ENCODE measurements at regions not wholly inside any gene's neighbourhood (a gene's known extent, or its start where the extent isn't known, plus 50 kb on each side); places are given as distances from the start of the nearest gene placed in this dataset.

GRCh38 chr6:99036672-99037071, 88.9 kb upstream of the FBXL4 start:
- no peak for DNase-seq

DNA sequence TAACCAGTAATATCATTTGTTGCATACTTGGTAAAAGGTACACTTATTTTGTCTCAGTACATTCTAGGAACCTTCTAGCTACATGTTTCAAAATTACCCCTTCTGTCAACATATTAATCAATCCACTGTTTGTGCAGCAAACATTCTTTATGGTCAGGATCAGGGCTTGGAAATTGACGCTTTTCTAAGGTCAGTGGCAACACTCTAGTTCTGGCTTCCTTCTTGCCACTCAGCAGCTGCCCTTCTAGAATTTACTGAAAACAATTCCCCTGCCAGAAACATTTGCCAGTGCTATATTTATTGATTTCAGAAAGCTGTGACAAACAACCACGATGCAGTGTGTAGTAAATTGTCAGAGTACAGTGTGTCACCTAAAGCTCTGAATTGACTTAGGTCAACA, 84.7 kb upstream of the FBXL4 start:
- DNase-seq = no peak

DNA sequence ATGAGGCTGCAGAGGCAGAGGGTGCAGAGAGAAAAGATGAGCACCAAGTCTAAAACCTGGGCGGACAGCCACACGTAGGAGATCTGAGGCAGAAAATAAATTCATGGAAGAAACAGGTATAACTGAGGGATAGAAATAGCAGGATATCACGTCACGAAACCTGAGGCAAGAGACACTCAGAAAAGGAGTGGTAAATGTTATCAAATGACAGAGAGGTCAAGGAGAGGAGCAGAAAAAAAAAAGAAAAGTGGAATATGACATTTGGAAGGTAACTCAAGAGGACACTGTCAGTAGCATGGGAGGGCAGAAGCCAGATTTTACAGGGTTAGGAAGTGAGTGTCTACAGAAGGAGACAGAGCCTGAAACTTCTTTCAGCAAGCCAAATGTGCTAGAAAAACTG, 84.2 kb upstream of the FBXL4 start:
- no peak for DNase-seq

DNA sequence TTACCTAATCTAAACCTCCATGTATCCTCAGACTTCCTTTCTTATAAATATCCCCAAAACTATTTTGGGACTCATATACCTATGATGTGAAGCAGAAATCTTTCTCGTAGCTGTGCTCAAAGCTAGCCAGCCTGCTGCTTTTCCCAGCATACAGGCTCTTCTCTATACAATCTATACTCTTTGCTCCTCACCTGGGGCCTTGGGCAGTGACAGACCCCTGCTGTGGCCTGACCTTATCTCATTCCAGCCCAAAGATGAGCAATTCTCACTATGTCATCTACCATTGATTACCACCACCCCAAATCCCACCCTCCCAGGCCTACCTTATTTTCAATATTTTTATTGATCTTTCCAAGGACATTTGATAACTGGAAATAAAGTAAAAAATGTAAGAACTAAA, 83.2 kb upstream of the FBXL4 start:
- DNase-seq = no peak

DNA sequence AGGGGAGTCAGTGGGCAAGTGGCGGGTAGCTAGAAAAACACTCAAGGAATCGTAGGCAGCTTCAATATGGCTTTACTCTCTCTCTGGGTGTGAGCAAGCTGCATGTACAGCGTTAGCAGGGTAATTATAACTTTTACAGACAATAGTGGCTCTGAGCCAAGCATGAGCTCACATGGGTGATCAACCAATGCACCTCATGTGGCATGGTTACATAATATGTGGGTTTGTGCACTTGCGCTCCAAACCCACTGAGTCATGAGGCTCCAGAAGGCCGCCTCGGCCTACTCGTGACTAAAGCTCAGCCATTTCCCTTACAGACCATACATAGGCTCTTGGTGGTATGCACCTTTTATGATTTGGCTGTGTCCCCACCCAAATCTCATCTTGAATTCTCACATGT, 78.4 kb upstream of the FBXL4 start:
- no peak for DNase-seq

GRCh38 chr6:99024089-99024488, 76.3 kb upstream of the FBXL4 start:
- DNase-seq = no peak

- DNase-seq = no peak
Observed at GRCh38 chr6:99022039-99022609, 74.4 kb upstream of the FBXL4 start.

DNA sequence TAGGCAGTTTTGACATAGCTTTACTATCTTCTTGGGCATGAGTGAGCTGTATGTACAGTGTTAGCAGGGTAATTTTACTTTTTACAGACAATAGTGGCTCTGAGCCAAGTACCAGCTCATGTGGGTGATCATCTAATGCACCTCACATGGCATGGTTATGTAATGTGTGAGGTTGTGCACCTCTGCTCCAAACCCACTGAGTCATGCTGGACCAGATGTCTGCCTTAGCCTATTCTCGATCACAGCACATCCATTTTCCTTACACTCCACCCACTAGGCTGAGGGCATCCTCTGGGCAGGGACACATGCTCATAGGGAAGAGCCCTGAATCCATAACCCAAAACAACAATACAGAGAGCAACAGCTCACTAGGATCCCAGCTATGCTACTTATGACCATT, 71.6 kb upstream of the FBXL4 start:
- no peak for DNase-seq

GRCh38 chr6:99017150-99017549, 69.4 kb upstream of the FBXL4 start:
- DNase-seq = no peak

DNA sequence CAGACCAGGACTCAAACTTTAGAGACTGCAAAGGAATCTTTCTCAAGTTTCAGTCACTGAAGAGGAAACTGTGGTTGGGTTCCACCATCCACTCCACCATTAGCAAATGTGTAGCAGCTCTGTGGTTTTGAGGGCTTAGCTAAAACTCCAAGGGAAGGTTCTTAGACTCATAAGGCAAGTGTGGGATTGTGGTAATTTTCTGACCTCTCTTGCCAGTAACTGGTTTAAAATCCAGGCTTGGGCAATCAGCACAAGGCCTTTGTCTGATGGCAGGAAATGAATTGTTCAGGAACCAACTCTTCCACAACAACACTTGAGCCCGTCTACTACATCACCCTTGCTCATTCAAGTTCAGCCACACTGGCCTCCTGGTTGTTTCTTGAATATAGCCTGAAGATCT, 68.6 kb upstream of the FBXL4 start:
- no peak for DNase-seq

DNA sequence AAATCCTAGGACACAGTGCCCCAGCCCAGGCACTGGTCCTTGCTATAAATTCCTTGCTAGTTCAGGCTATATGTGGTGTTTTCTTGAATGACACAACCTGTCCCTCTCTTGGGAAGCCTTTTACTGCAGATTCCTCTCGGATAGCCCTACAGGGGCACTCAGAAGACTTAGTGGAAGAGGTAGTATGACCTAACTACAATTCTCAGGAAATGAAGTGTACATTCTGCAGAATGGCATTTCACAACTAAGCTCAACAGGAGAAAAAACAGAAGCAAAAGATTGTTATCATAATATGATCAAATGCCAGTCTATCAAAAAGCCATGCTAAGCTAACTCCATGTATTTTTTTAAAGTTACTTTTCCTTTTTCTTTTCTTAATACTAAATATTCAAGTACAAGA, 66.3 kb upstream of the FBXL4 start:
- no peak for DNase-seq

DNA sequence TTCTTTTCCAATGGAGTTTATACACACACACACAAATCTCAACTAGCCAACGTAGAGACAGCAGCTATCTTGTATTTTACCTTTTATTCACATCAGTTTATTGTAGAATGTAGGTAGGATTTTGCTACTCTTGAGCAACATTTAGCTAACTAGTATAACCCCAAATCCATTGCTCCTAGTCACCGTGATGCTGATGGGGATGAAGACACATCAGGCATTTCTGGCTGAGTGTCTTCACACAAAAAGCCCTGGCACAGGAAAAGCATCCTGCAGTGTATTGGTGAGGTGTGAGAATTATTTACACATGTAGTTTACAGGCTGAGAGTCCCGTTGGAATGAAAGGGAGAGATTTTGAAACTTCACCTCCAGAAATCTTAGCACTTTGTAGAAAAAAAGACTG, 65.9 kb upstream of the FBXL4 start:
- no peak for DNase-seq

DNA sequence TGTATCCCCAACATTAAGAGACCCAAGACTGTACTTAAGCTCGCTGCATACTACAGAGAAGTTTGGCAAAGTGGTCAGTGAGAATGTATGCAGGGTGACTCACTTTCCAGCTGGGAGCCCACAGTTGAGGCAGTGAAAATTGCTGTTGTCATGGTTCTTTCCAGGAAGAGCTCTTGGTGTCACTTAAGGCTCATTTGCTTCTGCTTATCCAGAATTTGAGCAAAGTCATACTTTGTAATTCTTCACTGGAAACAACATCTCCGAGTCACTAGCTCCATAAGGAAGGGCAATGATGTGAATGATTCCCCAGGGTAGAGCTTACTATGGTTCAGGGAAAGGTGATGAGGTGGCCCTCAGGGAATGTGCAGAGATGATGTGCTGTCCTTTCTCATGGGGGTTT, 65.4 kb upstream of the FBXL4 start:
- DNase-seq = no peak

DNA sequence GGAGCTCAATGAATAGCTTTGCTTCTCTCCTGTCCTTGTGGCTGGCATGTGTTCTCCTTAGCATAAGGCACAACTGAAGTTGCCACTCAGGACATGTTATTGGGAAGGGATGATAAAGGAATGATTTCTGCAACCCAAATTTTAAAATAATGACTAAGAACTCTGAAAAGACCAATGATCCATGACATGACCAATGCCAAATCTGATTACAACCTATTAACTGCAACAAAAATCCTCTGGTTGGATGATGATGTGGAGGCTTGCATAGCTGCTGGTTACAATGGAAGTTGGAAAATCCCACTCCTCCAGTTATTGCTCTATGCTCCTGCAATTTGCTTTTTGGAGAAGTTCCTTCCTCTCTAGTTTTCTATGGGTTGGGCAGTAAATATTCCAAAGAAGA, 63.4 kb upstream of the FBXL4 start:
- DNase-seq = no peak

DNA sequence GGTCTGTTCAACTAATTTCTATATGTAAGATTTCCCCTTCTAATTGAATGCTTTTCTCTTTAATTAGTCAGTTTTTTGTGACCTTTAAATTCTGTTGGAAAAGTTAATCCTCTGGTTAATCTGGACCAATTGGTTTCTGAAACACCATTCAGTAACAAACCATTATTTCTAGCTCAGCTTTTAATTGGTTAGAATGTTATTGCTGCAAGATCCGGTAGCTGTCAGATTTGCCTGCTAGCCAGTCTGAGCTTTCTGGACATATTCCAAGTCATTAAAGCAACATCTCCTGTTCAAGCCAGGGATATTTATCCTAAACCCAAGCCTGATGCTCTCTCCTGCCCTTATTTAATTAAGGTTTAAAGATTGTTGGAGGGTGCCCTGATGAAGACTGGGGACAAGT, 55.1 kb upstream of the FBXL4 start:
- no peak for DNase-seq

DNA sequence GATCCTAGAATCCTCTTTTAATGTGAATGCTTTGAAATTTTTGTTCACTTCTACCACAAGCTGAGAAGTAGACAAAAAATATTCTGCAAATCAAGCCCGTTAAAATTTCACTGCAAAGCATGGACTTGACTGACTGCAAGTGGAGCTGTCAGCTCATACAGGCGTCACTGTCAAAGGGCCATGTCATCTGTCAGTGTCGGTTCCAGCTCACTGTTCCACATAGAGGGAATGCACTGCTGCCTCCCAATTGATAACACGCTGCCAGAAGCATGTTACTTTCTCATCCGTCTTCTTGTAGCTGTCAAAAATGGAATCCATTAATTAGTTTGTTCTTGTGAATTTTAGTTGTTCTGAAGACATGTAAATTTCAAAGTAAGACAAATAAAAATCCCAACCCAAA, 50.4 kb upstream of the FBXL4 start:
- DNase-seq = no peak

Measured in activated CD4-positive, alpha-beta T cell treated with anti-CD3 and anti-CD28 coated beads, Interleukin-2, amount 50 U/mL, for 48 hours (primary cell).